ENCODE measurements at regions not wholly inside any gene's neighbourhood (a gene's known extent, or its start where the extent isn't known, plus 50 kb on each side); places are given as distances from the start of the nearest gene placed in this dataset.

DNA sequence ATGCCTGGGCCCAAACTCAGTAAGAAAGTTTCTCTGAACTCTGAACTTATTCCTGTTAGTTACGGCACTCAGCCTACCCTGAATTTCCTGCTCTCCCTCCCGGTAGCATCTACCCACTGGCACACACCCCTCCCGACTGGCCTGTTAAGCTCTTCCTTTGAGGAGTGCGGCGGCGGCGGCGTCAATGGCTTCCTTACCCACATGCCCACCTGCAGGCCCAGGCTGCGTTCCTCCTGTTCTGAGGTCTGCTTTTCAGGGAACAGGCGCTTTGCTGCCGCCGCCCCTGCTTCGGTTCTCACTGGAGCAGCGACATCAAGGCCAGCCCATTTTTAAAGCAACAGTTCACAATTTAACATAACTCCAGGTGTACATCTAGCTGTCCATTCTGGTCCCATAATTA, 432.4 kb downstream of the DCDC2C start:
- TF ChIP-seq POLR2A (IDR thresholded peaks at IDR 0.05; ENCODE audit: low read length) (no peak), GATA1 (IDR thresholded peaks at IDR 0.05; ENCODE audit: low read depth, low read length) (no peak)
